Stimulated activated CD4-positive, alpha-beta T cell treated with anti-CD3 and anti-CD28 coated beads, TNF-alpha, amount 100 ng/mL, for 1 hour (primary cell): ENCODE measurements at regions not wholly inside any gene's neighbourhood (a gene's known extent, or its start where the extent isn't known, plus 50 kb on each side); places are given as distances from the start of the nearest gene placed in this dataset.
"Not testable (repeated sequence)": the region's sequence is repeated elsewhere in the genome, so short reads cannot be mapped to it uniquely, and the experiment has no call there.

Source experiments
- DNase-seq, 3 donors: peaks; one replicate each; pipeline ENCODE4 v3.0.0-alpha.2; 2020; ENCODE audit warnings: low read depth in 3 of 3, low spot score in 1 of 3

DNA sequence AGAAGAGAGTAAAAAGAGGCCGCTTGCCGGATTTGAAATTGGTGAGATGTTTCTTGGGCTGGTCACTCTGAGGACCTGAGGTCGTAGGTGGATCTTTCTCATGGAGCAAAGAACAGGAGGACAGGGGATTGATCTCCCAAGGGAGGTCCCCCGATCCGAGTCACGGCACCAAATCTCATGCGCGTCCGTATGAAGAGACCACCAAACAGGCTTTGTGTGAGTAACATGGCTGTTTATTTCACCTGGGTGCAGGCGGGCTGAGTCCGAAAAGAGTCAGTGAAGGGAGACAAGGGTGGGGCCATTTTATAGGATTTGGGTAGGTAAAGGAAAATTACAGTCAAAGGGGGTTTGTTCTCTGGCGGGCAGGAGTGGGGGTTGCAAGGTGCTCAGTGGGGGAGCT lies 803.6 kb upstream of the ID2 start:
- DNase-seq: not testable (repeated sequence)

DNA sequence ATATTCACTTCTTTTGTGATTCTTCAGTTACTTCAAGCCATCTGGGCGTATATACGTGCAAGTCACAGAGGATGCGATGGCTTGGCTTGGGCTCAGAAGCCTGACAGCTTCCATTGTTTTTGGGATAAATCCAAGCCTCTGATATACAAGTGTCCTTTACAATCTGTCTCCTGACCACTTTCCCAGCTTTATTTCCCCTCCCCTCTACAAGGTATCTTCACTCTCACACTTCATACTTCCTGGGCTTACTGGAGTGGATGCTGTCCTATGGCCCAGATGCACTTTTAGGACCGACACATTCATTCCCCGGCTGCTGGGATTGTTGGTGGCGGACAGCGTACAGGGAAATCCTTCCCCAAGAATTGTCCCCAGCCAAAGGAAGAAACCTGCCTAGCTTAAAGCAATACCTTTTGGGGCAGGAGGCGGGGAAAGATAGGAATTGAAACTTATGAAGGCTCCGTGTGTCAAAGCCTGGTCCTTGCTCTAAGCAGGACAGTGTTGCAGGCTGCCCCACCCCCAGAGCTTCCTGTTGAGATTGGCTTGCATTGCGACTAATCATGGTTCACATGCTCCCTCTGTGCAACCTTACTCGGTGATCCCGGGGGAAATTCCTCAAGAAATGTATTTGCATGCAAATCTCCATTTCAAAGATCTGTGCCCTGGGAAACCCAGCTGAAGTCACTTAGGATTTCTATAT lies 802.9 kb upstream of the ID2 start:
- no peak for DNase-seq

DNA sequence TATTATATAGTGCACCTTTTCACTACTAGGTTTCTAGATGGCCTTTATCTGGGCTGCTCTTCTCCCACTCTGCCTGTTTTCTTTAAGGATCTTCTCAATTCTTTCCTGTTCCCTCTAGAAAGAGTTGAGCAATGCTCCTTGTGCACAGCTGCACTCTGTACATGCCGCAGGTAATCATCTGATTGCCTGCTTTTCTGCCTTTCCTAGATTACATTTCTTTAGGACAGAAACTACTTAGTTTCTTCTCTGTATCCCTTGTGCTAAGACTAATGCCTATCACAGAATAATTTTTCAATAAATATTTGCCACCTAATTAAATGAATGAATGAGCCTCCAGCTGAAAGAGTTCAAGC lies 802.4 kb upstream of the ID2 start:
- no peak for DNase-seq

DNA sequence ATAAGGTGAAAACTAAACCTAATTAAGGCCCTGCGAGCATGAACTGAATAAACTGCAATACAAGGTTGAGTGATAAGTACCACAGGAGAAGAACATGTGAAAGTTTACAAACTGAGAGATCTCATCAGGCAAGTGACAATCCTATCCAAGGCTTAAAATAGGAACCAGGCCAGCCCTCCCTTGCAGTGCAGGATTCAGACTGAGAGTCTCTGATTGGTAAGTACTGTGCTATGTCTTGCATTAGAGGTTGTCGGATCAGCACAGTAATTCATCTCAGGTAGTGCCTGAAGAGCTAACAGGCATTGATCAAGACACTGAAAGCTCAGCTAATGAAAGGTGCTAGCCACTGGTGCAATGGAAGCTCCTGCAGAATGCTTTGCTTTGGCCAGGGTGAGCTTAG lies 801.7 kb upstream of the ID2 start:
- DNase-seq: no peak

DNA sequence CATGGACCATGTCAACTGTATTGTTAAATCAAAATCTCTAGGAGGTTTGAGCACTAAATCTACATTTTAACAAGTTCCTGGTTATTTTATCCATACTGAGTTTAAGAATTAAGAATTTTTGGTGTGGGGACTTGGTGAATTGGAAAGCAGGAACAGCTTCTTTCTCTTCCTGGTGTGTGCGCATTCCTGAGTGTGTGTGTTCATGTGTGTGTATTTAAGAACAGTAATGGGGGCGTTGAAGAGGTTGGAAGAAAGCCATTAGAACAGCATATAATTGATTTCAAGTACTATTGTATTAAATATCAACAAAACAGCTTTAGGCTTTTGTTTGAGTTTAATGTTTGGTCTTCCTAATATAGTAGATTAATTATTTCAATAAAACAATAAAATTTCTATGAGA lies 801.3 kb upstream of the ID2 start:
- no peak for DNase-seq

DNA sequence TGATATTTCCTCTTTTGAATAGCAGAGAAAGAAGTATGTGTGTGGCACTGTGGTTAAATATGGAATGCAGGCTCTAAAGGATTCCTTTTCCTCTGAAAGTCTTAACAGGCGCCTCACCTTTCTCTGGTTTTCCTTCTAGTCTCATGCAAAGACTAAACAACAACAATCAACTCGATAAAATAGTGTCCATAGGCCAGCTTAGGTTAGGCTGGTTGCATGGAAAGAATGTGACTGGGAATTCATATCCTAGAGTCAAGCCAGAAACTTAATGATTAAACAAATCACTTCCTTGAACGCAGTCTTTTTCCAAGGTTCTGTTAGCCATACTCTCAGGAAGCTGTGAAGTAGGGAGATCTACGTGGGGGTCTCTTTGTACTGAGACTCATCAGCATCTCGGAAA lies 800.8 kb upstream of the ID2 start:
- no peak for DNase-seq

DNA sequence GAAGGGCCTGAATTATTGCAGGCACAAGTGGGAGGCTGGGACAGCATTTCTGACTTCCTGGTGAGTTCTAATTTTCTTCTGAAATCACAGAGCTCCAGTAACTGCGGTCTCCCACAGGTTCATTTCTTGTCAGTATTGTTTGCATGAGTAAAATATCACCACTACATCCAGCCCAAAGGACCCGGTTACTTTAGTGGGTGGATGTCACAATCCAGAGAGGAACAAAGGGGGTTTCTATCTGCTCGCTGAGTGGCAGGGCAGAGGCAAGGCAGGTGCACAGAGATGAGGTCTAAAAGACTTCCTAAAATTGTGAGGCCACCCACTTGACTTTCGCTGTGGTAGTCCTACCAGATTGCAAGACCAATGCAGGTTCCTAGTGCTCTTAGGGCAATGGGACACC lies 800.4 kb upstream of the ID2 start:
- no peak for DNase-seq

DNA sequence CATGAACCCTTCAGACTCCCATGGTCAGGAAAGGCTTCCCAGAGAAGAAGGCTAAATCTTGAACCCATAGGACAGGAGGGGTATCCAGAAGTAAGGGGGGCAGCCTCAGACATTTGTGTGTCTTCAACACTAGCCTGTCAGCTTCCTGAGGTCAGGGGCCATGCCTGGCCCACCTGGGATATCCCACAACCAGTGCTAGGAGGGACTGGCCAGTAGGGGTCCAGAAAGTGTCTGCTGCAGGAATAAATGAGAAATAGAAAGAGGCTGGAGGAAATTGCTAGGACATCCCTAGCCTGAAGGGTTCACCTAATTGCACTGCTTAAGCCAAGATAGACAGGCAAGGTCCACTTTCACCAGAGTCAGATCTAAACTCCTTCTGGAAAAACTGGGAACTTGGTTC lies 799.6 kb upstream of the ID2 start:
- no peak for DNase-seq

DNA sequence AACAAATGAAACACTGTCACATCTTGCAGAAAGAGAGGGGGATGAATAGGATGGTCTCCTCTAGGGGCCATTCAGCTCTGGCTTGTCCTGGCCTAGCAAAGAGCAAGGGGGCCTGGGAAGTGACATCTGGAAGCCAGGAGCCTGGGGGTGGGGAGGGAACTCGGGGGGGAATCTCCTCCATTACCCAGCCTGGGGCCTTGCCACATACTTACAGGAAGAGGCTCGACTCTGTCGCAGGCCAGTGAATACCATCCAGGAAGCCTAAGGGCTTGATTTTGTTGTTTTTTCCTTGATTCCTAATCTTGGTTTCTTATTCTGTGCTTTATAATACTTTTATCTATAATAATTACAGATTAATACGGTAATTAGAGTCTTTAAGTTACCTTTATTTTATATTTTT lies 797.5 kb upstream of the ID2 start:
- no peak for DNase-seq

DNA sequence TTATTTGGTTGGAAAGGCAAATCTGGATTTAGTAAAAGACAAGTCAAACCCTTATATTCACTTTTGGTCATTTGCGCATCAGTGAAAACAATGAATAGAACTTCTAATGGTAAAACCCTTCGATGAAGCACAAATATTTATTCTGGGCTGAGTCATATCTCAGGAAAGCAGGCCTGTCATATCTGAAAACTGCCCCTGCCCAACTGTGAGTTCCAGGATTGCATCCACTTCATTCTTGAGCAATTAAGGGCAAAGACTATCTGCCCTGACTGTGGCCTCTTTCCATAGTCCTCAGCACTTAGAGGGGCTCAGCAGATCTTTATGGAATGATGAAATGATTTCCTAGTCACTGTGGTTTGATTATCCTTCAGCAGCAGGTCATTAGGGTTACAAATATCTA lies 795.2 kb upstream of the ID2 start:
- no peak for DNase-seq

DNA sequence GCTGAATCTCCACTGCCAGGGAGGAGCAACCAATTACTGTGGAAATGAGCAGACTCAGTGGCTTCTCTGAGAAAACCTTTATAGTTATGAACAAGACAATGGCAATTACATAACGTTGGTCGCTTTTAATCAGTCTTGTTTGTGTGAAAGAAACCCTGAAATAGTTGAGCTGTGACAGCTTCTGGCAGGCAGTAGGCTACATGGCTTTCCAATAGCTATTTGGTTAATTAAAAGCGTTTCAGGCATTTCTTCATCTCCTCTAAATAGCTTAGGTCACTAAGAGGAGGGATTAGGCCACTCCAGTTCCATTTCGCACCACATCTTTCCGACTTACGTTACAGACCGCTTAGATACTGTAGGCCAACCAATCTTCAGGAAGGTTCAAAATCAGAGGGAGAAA lies 794.4 kb upstream of the ID2 start:
- no peak for DNase-seq

DNA sequence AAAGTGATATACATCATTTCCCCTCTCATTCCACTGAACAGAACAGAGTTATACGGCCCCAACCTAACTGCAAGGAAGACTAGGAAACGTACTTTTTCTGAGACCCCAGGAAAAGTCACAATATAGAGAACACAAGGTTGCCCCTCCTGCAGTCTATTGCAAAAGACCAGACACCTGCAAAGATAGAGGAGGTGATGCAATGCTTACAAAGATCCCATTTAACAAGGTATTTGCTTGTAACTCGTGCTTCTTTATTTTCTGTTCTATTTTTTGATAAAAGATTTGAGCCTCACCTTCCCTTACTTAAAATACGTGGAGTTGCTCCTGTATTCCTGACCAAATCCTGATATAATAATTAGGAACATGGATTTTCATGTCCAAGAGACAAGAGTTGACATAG lies 793.0 kb upstream of the ID2 start:
- no peak for DNase-seq

DNA sequence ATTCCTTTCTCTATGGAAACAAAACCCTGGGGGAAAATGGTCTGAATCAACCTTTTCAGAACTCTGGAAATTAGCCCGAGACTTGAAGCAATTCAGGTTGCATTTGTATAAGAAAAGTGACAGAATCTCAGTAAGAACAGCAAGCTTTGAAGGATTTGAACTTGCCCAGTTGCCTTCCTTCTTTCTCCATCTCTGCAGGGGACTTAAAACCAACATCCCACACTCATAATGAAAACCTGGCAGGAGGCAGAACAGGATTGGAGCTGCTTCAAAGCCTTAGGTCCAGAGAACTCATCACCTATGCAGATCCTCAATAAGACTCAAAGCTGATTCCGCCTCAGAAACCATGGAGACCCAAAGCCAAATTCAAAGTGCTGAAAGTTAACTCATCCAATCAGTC lies 790.5 kb upstream of the ID2 start:
- DNase-seq: no peak

DNA sequence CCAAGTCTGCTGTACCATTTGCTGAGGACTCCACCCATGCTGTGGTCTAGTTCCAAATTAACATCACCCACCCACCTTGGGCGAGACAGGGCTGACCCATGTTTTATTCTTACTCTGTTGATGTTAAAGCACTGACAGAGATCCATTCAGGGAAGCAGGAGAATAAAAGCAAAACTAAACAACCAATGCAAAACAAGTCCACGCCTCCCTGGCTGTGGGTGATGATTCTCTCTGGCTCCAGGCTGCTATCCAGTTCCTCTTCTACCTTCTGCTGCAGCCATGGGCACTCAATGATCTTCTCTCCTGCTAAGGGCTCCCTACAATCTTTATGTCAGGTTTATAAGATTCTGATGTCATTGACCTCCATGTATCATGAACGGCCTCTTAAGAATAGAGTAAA lies 786.6 kb upstream of the ID2 start:
- DNase-seq: no peak

DNA sequence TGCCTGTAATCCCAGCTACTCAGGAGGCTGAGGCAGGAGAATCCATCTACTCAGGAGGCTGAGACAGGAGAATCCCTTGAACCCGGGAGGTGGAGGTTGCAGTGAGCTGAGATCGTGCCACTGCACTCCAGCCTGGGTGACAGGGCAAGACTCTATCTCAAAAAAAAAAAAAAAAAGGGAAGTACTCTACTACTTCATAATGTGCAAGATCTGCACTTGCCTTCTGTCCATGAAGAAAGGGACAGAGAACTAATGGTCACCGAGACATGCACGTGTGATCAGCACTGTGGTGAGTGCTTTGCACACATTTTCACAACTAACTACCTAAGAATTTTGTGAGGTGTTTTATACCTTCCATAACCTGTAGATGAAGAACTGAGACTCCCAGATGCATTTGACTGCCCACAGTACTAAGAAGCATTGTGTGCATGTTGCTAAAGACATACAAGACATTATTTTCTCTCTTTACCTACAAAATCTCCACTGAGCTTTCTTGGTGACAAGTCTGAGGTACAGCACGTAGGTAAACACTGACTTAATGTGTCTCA lies 784.8 kb upstream of the ID2 start:
- no peak for DNase-seq

DNA sequence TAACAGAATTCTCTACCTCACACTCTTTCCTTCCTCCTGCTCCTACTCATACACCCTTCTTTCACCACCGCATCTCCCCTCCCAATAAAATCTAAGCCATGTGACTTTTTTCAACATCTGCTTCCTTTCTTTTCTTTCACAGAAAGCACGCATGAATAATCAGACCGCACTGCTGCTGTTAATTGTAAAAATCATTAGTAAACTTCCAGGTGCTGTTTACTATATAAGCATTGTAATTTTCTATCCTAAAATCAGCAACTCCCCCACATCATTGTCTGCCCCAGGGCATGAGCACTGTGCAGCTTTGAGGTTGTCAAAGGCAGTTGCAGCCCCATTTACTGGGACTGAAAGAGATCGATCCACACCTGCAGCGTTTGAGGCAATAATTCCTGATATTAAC lies 782.6 kb upstream of the ID2 start:
- no peak for DNase-seq

DNA sequence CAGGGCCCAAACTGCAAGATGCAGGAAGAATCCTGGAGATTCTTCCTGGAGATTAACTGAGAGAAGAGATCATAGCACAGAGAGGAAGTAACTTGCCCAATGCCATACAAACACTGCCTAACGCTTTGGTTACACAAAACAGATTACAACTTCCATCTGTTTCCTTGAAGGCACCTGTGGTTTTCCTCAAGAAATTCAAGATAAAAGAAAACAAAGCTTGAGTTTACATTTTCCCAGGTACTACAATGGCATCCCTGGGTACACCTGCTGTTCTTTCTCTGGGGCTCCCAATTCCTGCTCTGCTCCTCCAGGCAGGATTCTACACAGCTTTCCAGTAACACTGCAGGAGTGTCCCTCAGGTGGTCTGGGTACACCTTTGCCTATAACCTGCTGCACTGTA lies 781.9 kb upstream of the ID2 start:
- DNase-seq: no peak

DNA sequence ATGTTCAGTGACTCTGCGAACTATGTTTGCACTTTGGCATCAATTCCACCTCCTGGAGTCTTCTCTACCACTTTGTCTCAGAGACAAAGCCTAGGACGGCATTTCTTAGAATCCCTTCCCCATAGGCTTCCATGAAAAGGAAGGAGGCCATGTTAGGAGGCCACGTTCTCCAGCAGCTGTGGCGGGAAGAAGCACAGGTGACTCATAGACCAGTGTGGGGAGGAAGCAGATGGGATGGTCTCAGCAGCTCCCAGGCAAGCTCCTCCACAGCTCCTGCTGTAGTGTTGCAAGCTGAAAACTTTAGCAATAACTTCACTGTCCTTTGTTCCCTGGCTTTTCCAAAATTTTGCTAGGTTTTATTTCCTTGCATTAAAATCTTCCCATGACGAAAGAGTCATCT lies 781.3 kb upstream of the ID2 start:
- DNase-seq: no peak

DNA sequence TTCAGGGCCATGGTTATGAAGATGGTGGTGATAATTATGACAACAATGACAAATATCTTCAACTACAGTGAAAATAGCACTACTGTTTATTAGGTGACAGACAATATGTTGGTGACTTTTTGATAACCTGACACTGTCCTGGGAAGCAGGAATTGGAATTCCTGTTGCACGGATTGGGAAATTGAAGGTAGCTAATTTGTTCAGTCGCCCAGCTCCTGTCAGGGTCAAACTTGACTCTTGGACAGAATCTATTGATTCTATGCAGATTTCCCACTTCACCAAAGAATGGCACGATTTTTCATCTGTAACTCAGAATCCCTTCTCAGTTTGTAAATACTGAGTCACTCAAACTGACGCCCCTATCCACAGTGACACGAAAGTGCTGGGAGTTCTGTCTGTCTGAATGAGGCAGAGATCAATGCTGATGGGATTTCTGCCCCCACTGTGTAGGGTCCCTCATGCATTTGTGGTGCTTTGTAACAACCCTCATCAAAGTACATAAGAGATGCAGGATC lies 779.5 kb upstream of the ID2 start:
- DNase-seq: no peak

DNA sequence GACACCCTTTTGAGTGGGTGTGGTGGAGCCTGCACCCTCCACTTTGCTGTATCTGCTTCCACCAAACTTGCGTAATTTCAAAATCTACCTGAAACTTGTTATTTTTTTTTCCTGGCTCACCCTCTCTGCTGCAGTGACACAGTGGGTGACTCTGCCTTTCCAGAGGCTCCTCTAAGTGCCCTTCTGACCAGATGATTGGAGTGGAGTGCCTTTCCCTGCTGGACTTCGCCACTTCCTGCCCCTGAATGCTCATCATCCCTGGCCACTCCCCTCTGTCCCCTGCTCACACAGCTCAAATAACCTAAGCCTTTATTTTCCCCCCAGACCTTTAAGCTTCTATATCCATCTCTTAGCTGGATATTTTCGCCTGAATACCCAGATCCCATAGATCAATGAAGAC lies 777.5 kb upstream of the ID2 start:
- DNase-seq: no peak

DNA sequence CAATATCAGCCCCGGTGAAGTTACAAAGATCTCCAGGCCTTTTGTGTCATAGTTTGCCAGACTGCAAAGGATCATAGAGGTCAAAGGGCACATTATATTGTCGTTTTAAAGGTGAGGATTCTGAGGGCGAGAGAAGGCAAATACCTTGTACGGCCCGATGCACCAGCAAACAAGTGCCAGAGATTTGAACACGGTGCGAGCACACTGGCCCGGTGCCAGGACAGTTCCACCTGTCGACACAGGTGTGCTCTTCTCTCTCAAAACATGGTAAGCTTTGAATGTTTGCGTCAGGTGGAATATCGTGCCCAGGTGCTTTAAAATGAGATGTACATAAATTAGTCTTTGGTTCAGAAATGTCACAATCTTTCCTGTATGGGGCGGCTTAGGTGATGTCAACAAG lies 776.1 kb upstream of the ID2 start:
- DNase-seq: no peak

DNA sequence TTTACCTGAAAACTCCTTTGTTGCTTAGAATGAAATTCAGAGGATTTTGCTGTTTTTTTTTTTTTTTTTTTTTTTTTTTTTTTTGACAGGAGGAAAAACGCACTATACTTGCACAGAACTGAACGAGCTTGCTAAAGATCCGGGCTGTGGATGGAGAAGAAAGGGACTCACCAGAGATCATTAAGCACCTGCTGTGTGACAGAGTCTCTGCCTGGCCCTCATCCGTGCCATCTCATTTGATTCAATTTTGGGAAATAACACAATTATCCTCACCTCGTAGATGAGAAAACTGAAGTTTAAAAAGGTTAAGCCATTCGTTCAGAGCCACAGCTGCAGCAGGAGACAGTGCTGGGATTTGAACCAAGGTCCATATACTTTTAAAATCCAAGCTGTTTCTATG lies 775.4 kb upstream of the ID2 start:
- DNase-seq: no peak

DNA sequence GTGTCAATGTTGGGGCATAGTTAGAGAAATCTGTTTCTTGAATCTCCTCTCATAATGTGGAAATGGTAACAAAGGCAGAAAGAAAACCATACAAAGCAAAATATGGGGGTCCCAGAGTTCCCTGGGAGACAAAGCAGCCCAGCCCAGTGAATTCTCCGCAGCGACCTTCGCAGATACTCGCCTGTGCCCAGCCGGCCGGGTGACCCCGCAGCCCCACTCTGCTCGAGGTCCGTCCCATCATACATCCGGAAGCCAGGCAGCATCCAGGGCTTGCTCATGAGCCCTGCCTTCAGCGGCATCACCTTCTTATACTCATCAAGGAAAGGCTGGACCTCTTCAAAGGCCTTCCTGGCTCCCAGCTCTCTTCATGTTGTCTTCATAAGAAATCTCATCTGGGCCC lies 774.8 kb upstream of the ID2 start:
- DNase-seq: no peak
